Trophoblast cell (in vitro differentiated cells and primary cell): ENCODE measurements at regions not wholly inside any gene's neighbourhood (a gene's known extent, or its start where the extent isn't known, plus 50 kb on each side); places are given as distances from the start of the nearest gene placed in this dataset.

Source experiments
- DNase-seq, 2 donors: peaks; one replicate each; pipeline ENCODE4 v3.0.0-alpha.2; 2016
- H2AFZ ChIP-seq: 2 replicates; pipeline ENCODE4 v1.6.1; 2013; ENCODE audit warnings: low read length, moderate library complexity, mild to moderate bottlenecking; ENCODE audit not compliant: insufficient read depth, poor library complexity
- H2AK5ac ChIP-seq: 2 replicates; pipeline ENCODE4 v1.6.1; 2013; ENCODE audit warnings: mild to moderate bottlenecking, low read length
- H2BK120ac ChIP-seq: 2 replicates; pipeline ENCODE4 v1.6.1; 2013; ENCODE audit warnings: low read length, mild to moderate bottlenecking, moderate library complexity; ENCODE audit not compliant: insufficient read depth, poor library complexity
- H2BK12ac ChIP-seq: 2 replicates; pipeline ENCODE4 v1.6.1; 2013; ENCODE audit warnings: mild to moderate bottlenecking, low read length, moderate library complexity
- H2BK5ac ChIP-seq: 2 replicates; pipeline ENCODE4 v1.6.1; 2013; ENCODE audit warnings: low read length, low read depth, moderate library complexity, mild to moderate bottlenecking; ENCODE audit not compliant: poor library complexity
- H3K14ac ChIP-seq: 2 replicates; pipeline ENCODE4 v1.6.1; 2013; ENCODE audit warnings: mild to moderate bottlenecking, low read length
- H3K18ac ChIP-seq: 2 replicates; pipeline ENCODE4 v1.6.1; 2013; ENCODE audit warnings: mild to moderate bottlenecking, low read length
- H3K23ac ChIP-seq: 2 replicates; pipeline ENCODE4 v1.6.1; 2013; ENCODE audit warnings: low read length
- H3K27ac ChIP-seq: 2 replicates; pipeline ENCODE4 v1.5.1; 2013; ENCODE audit warnings: low read depth, mild to moderate bottlenecking, inconsistent platforms, low read length, moderate library complexity
- H3K27me3 ChIP-seq: 2 replicates; pipeline ENCODE4 v1.6.1; 2013; ENCODE audit warnings: inconsistent platforms, mild to moderate bottlenecking, low read length, moderate library complexity; ENCODE audit not compliant: insufficient read depth
- H3K36me3 ChIP-seq, 2 experiments: 1 replicate in 1 of 2; 2 replicates in 1 of 2; pipeline ENCODE4 v1.6.1; 2013; ENCODE audit warnings: low read length in 2 of 2, mild to moderate bottlenecking in 2 of 2, moderate library complexity in 1 of 2; ENCODE audit not compliant: insufficient read depth in 2 of 2, control insufficient read depth in 1 of 2
- H3K4ac ChIP-seq: 2 replicates; pipeline ENCODE4 v1.6.1; 2013; ENCODE audit warnings: low read depth, mild to moderate bottlenecking, low read length, moderate library complexity
- H3K4me1 ChIP-seq, 2 experiments: 1 replicate in 1 of 2; 2 replicates in 1 of 2; pipeline ENCODE4 v1.6.1; 2013; ENCODE audit warnings: low read length in 2 of 2, mild to moderate bottlenecking in 2 of 2, moderate library complexity in 1 of 2; ENCODE audit not compliant: insufficient read depth in 2 of 2, control insufficient read depth in 1 of 2
- H3K4me2 ChIP-seq: 2 replicates; pipeline ENCODE4 v1.6.1; 2013; ENCODE audit warnings: inconsistent platforms, mild to moderate bottlenecking, low read length, moderate library complexity
- H3K4me3 ChIP-seq: 2 replicates; pipeline ENCODE4 v1.5.1; 2013; ENCODE audit warnings: mild to moderate bottlenecking, low read depth, low read length, inconsistent platforms
- H3K79me1 ChIP-seq: one replicate; pipeline ENCODE4 v1.6.1; 2013; ENCODE audit warnings: low read length
- H3K79me2 ChIP-seq: 2 replicates; pipeline ENCODE4 v1.6.1; 2013; ENCODE audit warnings: low read length, mild to moderate bottlenecking; ENCODE audit not compliant: control insufficient read depth, insufficient read depth, poor library complexity
- H3K9ac ChIP-seq: 2 replicates; pipeline ENCODE4 v1.6.1; 2013; ENCODE audit warnings: mild to moderate bottlenecking, low read length
- H3K9me3 ChIP-seq: 2 replicates; pipeline ENCODE4 v1.6.1; 2013; ENCODE audit warnings: low read depth, mild to moderate bottlenecking, control low read depth, inconsistent platforms, low read length; ENCODE audit not compliant: insufficient read depth
- H4K12ac ChIP-seq: 2 replicates; pipeline ENCODE4 v1.6.1; 2013; ENCODE audit warnings: low read depth, mild to moderate bottlenecking, low read length, moderate library complexity
- H4K8ac ChIP-seq: 2 replicates; pipeline ENCODE4 v1.6.1; 2013; ENCODE audit warnings: low read depth, mild to moderate bottlenecking, low read length, moderate library complexity
- H4K91ac ChIP-seq: one replicate; pipeline ENCODE4 v1.6.1; 2013; ENCODE audit warnings: low read depth, mild to moderate bottlenecking, low read length, moderate library complexity
- WGBS: extraction: QIAGEN DNeasy Blood & Tissue Kit; methylation state at CpG from one replicate; pipeline ENCODE4 v1.1.7; 2013; ENCODE audit warnings: missing lambda C conversion rate; ENCODE audit not compliant: insufficient read length, insufficient coverage; ENCODE audit errors: extremely low coverage; 5-methylcytosine and 5-hydroxymethylcytosine counted together

- no peak for DNase-seq
- Histone ChIP-seq H3K27me3 (no peaks in the 10 kb centered on the region), H3K4me1 (no peaks in the 10 kb centered on the region), H3K79me1 (no peaks in the 10 kb centered on the region), H2BK5ac (no peak overlapping the region), H4K12ac (no peak overlapping the region), H3K4ac (no peak overlapping the region), H3K23ac (no peak overlapping the region), H4K8ac (no peak overlapping the region), H3K9me3 (no peaks in the 10 kb centered on the region), H2AFZ (no peak overlapping the region), H4K91ac (no peak overlapping the region), H2BK120ac (no peak overlapping the region), H2AK5ac (no peak overlapping the region), H3K79me2 (no peaks in the 10 kb centered on the region), H3K4me2 (no peak overlapping the region), H3K4me3 (no peak overlapping the region), H3K36me3 (peaks cover 0 to 3% of the 10 kb centered on the region in 2 experiments), H3K27ac (no peak overlapping the region), H3K9ac (no peak overlapping the region), H3K18ac (no peak overlapping the region), H2BK12ac (no peak overlapping the region), H3K14ac (no peak overlapping the region)
- no CpG with 5 or more reads among the region's 1 CpG for WGBS
These were observed 1220.3 kb upstream of the CITED2 start for GRCh38 chr6:140594806-140595128.

GRCh38 chr6:140592877-140593276 is 1218.4 kb upstream of the CITED2 start:
- Histone ChIP-seq H2BK120ac (no peak overlapping the region), H2BK5ac (no peak overlapping the region)

GRCh38 chr6:140590641-140591040 is 1216.2 kb upstream of the CITED2 start:
- H3K4ac ChIP-seq, result no peak overlapping the region
- no peak overlapping the region for H2BK5ac ChIP-seq
- H3K27me3 ChIP-seq, result no peaks in the 10 kb centered on the region
- no peak overlapping the region for H2BK12ac ChIP-seq
- H3K4me2 ChIP-seq, result no peak overlapping the region
- H3K9me3 ChIP-seq, result no peaks in the 10 kb centered on the region
- no peak overlapping the region for H4K91ac ChIP-seq
- H3K23ac ChIP-seq, result no peak overlapping the region
- H2AFZ ChIP-seq, result no peak overlapping the region
- no peaks in the 10 kb centered on the region for H3K79me1 ChIP-seq
- H4K8ac ChIP-seq, result no peak overlapping the region
- peaks cover 0 to 3% of the 10 kb centered on the region in 2 experiments for H3K36me3 ChIP-seq
- no peak for DNase-seq
- no peak overlapping the region for H4K12ac ChIP-seq
- H3K79me2 ChIP-seq, result no peaks in the 10 kb centered on the region
- no peak overlapping the region for H3K14ac ChIP-seq
- H3K4me3 ChIP-seq, result no peak overlapping the region
- no peaks in the 10 kb centered on the region for H3K4me1 ChIP-seq
- H2AK5ac ChIP-seq, result no peak overlapping the region
- no peak overlapping the region for H3K9ac ChIP-seq
- no peak overlapping the region for H3K27ac ChIP-seq
- H3K18ac ChIP-seq, result no peak overlapping the region
- H2BK120ac ChIP-seq, result no peak overlapping the region

More at GRCh38 chr6:140592877-140593276, 1218.4 kb upstream of the CITED2 start:
- Histone ChIP-seq H3K27me3 (no peaks in the 10 kb centered on the region), H3K36me3 (peaks cover 0 to 3% of the 10 kb centered on the region in 2 experiments), H4K8ac (no peak overlapping the region), H3K9me3 (no peaks in the 10 kb centered on the region), H3K18ac (no peak overlapping the region), H3K79me1 (no peaks in the 10 kb centered on the region), H3K4ac (no peak overlapping the region), H3K14ac (no peak overlapping the region), H3K9ac (no peak overlapping the region), H4K12ac (no peak overlapping the region), H4K91ac (no peak overlapping the region), H2AFZ (no peak overlapping the region), H2BK12ac (no peak overlapping the region), H3K4me2 (no peak overlapping the region), H3K23ac (no peak overlapping the region), H3K4me1 (no peaks in the 10 kb centered on the region), H3K79me2 (no peaks in the 10 kb centered on the region), H2AK5ac (no peak overlapping the region), H3K27ac (no peak overlapping the region), H3K4me3 (no peak overlapping the region)
- WGBS, result no CpG with 5 or more reads among the region's 3 CpGs
- DNase-seq, result no peak

- Histone ChIP-seq H3K4me1 (no peaks in the 10 kb centered on the region), H3K27ac (no peak overlapping the region), H4K8ac (no peak overlapping the region), H2AK5ac (no peak overlapping the region), H3K14ac (no peak overlapping the region), H3K9ac (no peak overlapping the region), H3K36me3 (no peaks in the 10 kb centered on the region), H2BK5ac (no peak overlapping the region), H3K79me2 (no peaks in the 10 kb centered on the region), H3K4me3 (no peak overlapping the region), H2BK12ac (no peak overlapping the region), H3K18ac (no peak overlapping the region), H3K27me3 (no peaks in the 10 kb centered on the region), H3K79me1 (no peaks in the 10 kb centered on the region), H3K4ac (no peak overlapping the region), H2BK120ac (no peak overlapping the region), H3K9me3 (no peaks in the 10 kb centered on the region), H3K4me2 (no peak overlapping the region), H4K91ac (no peak overlapping the region), H4K12ac (no peak overlapping the region), H3K23ac (no peak overlapping the region), H2AFZ (no peak overlapping the region)
- no peak for DNase-seq
- WGBS, result no CpG with 5 or more reads among the region's 3 CpGs
These were observed 1212.1 kb upstream of the CITED2 start for GRCh38 chr6:140586426-140587061.
